Esophagus muscularis mucosa (tissue), 4 donors: ENCODE measurements at regions not wholly inside any gene's neighbourhood (a gene's known extent, or its start where the extent isn't known, plus 50 kb on each side); places are given as distances from the start of the nearest gene placed in this dataset.
"Not testable (repeated sequence)": the region's sequence is repeated elsewhere in the genome, so short reads cannot be mapped to it uniquely, and the experiment has no call there.

Experiments used
- DNase-seq: peaks from one replicate; pipeline ENCODE4 v3.0.0-alpha.2; 2017; ENCODE audit errors: extremely low spot score
- H3K27ac ChIP-seq, 4 donors: fragments of 200-600 bp; sonication (generic); replicated peaks in 1 of 4; 1 replicate in 3 of 4; 2 replicates in 1 of 4; pipeline ENCODE4 v1.5.1; 2016 to 2019; ENCODE audit warnings: mild to moderate bottlenecking in 1 of 4
- H3K27me3 ChIP-seq, 4 donors: fragments of 200-600 bp; sonication (generic); one replicate each; pipeline versions ENCODE4 v1.5.1 to v1.6.0; 2016 to 2019
- H3K36me3 ChIP-seq, 4 donors: fragments of 200-600 bp; sonication (generic); one replicate each; pipeline ENCODE4 v1.5.1; 2016 to 2019
- H3K4me1 ChIP-seq, 4 donors: fragments of 200-600 bp; sonication (generic); one replicate each; pipeline ENCODE4 v1.5.1; 2016 to 2019
- H3K4me3 ChIP-seq, 4 donors: fragments of 200-600 bp; sonication (generic); 1 replicate in 2 of 4; 2 replicates in 2 of 4; pipeline ENCODE4 v1.5.1; 2016 to 2019; ENCODE audit warnings: mild to moderate bottlenecking in 4 of 4, moderate library complexity in 1 of 4
- H3K9me3 ChIP-seq, 4 donors: fragments of 200-600 bp; sonication (generic); 1 replicate in 3 of 4; 2 replicates in 1 of 4; pipeline ENCODE4 v1.5.1; 2016 to 2019
- EP300 ChIP-seq: sonication (generic); formaldehyde crosslinking; IDR thresholded peaks from one replicate; pipeline ENCODE4 v1.6.1; 2017; ENCODE audit warnings: antibody characterized with exemption
- POLR2A ChIP-seq: fragments of 450-650 bp; IDR thresholded peaks from one replicate; pipeline ENCODE4 v1.6.1; 2017; ENCODE audit warnings: antibody characterized with exemption, moderate library complexity, mild to moderate bottlenecking, low read depth
- POLR2AphosphoS5 ChIP-seq, 2 donors: sonication (generic); formaldehyde crosslinking; IDR thresholded peaks; one replicate each; pipeline ENCODE4 v1.6.1; 2017; ENCODE audit warnings: antibody characterized with exemption in 2 of 2
- WGBS: methylation state at CpG from one replicate; pipeline ENCODE4 v1.1.5; 2018; 5-methylcytosine and 5-hydroxymethylcytosine counted together
- intact Hi-C: fragments of 100-400 bp; cut with DNase I; formaldehyde crosslinking; loops from one replicate; pipeline ENCODE4 v1.15.1; 2023
- TF ChIP-seq, protein P1 (sequence below), 3 experiments: fragments of 200-600 bp in 2 of 3; fragments of 450-650 bp in 1 of 3; sonication (generic) in 2 of 3; IDR thresholded peaks; one replicate each; pipeline ENCODE4 v1.5.1; 2017 to 2019; ENCODE audit warnings: antibody characterized with exemption in 3 of 3, mild to moderate bottlenecking in 2 of 3, moderate library complexity in 1 of 3

DNA sequence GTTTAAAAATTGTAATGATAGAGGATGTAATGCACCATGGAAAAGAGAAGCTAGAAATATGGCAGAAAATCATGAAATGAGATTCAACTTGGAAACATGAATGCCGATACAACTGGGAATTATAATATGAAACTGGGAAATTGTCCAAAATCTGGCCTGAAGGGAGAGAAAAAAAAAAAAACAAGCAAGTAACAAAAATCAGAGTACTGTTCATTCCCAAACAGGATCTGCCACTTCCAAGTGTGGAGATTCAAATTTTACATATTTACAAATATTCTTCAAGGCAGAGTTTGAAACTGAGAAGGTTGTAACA, 56.6 kb upstream of the MOCS2 start:
- WGBS = 46% methylated on average over 1 of the region's 1 CpG
- Histone ChIP-seq H3K4me1 (peaks cover 9 to 44% (median 35%) of the 10 kb centered on the region in 4 donors), H3K9me3 (no peaks in the 10 kb centered on the region), H3K4me3 (no peak overlapping the region), H3K27ac (peak overlapping the region in 1 of 4 donors; percentile 13), H3K27me3 (no peaks in the 10 kb centered on the region), H3K36me3 (no peaks in the 10 kb centered on the region)
- intact Hi-C loops = loop anchor here (5.0 kb wide), 1 partner anchor 1051 kb away; no protein-coding TSS in a partner anchor
- DNase-seq = no peak
- TF ChIP-seq, protein P1, sequence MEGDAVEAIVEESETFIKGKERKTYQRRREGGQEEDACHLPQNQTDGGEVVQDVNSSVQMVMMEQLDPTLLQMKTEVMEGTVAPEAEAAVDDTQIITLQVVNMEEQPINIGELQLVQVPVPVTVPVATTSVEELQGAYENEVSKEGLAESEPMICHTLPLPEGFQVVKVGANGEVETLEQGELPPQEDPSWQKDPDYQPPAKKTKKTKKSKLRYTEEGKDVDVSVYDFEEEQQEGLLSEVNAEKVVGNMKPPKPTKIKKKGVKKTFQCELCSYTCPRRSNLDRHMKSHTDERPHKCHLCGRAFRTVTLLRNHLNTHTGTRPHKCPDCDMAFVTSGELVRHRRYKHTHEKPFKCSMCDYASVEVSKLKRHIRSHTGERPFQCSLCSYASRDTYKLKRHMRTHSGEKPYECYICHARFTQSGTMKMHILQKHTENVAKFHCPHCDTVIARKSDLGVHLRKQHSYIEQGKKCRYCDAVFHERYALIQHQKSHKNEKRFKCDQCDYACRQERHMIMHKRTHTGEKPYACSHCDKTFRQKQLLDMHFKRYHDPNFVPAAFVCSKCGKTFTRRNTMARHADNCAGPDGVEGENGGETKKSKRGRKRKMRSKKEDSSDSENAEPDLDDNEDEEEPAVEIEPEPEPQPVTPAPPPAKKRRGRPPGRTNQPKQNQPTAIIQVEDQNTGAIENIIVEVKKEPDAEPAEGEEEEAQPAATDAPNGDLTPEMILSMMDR (IDR thresholded peaks at IDR 0.05) = no peak
- TF ChIP-seq POLR2AphosphoS5 (IDR thresholded peaks at IDR 0.05) = no peak
- no peak for TF ChIP-seq POLR2A
- TF ChIP-seq EP300 = no peak

DNA sequence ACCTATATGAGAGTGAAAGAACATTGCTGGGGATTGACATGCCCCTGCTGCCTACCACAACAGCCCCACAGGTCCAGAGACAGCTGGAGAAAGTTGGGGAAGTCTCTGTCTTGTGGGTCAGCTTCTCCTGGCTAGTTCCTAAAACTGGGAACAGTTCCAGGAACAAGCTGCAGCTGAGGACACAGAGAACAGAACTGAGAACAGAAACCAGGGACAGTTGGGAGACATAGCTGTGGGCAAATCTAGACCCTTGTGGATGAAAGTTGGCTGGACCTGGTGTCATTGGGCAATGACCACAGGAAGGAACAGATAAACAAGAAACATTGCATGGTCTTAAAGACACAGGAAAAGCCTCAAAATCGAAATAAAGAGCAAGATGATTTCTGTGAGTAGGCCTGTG, 58.3 kb upstream of the MOCS2 start:
- no peak for DNase-seq
- Histone ChIP-seq H3K4me3 (no peak overlapping the region), H3K27ac (peak overlapping the region; percentile 13 to 56 (median 34)), H3K9me3 (no peaks in the 10 kb centered on the region), H3K36me3 (no peaks in the 10 kb centered on the region), H3K4me1 (peaks cover 9 to 44% (median 35%) of the 10 kb centered on the region in 4 donors), H3K27me3 (no peaks in the 10 kb centered on the region)
- intact Hi-C loops = loop anchor here (5.0 kb wide), 1 partner anchor 1049 kb away; no protein-coding TSS in a partner anchor
- TF ChIP-seq, protein P1 (IDR thresholded peaks at IDR 0.05) = no peak
- TF ChIP-seq POLR2A (no peak), POLR2AphosphoS5 (IDR thresholded peaks at IDR 0.05) (peak; percentile 32 to 44), EP300 (no peak)
- 74% methylated on average over 1 of the region's 1 CpG for WGBS

DNA sequence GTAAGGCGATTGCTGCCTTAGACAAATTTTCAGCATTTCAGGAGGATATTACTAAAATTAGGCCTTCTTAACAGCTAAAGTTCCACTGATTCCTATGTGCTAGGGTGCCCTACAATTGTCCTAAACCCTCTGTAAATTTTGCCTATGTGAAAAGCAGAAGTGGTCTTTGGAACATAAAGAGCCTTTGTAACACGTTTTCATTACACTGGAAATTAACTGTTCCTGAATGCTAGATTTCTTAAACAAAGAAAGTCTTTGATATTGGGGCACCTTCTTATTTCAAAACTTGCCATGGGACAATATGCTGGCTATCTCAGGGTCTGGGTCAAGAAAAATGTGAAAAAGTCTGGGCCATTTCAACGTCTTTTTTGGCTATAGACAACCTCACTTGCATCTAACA, 60.4 kb upstream of the MOCS2 start:
- H3K27ac ChIP-seq = no peak overlapping the region
- peaks cover 6 to 39% (median 30%) of the 10 kb centered on the region in 4 donors for H3K4me1 ChIP-seq
- H3K9me3 ChIP-seq = no peaks in the 10 kb centered on the region
- WGBS = 60% methylated on average over 3 of the region's 3 CpGs
- no peak for DNase-seq
- TF ChIP-seq, protein P1 (IDR thresholded peaks at IDR 0.05) = no peak
- TF ChIP-seq POLR2A (no peak), EP300 (no peak), POLR2AphosphoS5 (IDR thresholded peaks at IDR 0.05) (no peak)
- no peaks in the 10 kb centered on the region for H3K36me3 ChIP-seq
- no peak overlapping the region for H3K4me3 ChIP-seq
- H3K27me3 ChIP-seq = no peaks in the 10 kb centered on the region
- intact Hi-C loops = loop anchor here (5.0 to 10.0 kb wide), 2 partner anchors 265 to 1047 kb away; no protein-coding TSS in a partner anchor

DNA sequence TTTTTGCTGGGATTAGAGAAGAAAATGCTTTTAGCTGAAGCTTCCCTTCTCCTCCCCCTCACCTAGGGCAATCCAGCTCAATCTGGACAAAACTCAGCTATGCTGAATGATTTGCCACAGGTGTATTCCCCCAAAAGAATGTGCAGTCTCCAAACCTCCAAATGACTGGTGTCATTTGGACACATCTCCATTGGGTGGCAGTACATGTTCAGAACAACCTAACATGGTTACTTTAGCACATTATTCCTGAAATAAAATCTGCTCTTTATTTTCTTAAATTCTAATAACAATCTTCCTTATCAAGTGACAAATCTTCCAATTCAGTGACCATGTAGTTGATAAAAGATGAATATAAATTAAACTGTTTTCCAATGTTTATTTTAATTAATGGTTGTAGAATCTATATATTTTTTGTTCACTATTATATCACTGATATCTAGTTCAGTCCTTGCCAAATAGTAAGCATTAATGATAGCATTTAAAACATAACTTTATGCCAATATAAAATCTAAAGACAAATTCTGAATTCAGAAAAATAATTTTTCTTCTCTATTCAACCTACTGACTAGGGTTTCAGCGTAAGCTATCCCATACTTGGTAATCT, 61.3 kb upstream of the MOCS2 start:
- no peaks in the 10 kb centered on the region for H3K36me3 ChIP-seq
- H3K4me3 ChIP-seq = no peak overlapping the region
- H3K4me1 ChIP-seq = peaks cover 4 to 31% (median 28%) of the 10 kb centered on the region in 4 donors
- H3K9me3 ChIP-seq = no peaks in the 10 kb centered on the region
- 97% methylated on average over 1 of the region's 1 CpG for WGBS
- no peak for DNase-seq
- H3K27ac ChIP-seq = no peak overlapping the region
- H3K27me3 ChIP-seq = no peaks in the 10 kb centered on the region
- TF ChIP-seq POLR2A (no peak), POLR2AphosphoS5 (IDR thresholded peaks at IDR 0.05) (no peak), EP300 (no peak)
- TF ChIP-seq, protein P1 (IDR thresholded peaks at IDR 0.05) = peak; percentile 54 to 66 (median 59)
- intact Hi-C loops = loop anchor here (10.0 kb wide), 1 partner anchor 264 kb away; no protein-coding TSS in a partner anchor

DNA sequence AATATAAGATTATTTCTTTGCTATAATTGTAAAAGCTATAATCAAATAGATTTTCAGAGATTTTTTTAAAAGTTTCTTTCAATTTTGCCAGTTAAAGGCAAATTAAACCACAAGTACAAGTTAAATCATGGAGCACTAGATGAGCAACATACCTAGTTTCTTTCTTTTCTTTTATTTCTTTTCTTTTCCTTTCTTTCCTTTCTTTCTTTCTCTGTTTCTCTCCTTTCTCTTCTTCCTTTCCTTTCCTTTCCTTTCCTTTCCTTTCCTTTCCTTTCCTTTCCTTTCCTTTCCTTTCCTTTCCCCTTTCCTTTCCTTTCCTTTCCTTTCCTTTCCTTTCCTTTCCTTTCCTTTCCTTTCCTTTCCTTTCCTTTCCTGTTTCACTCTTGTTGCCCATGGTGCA, 62.5 kb upstream of the MOCS2 start:
- not testable (repeated sequence) for DNase-seq, H3K4me3 ChIP-seq, H3K36me3 ChIP-seq, H3K27ac ChIP-seq, H3K9me3 ChIP-seq, H3K27me3 ChIP-seq
- H3K4me1 ChIP-seq = peaks cover 4 to 21% (median 18%) of the 10 kb centered on the region in 4 donors
- intact Hi-C loops = loop anchor here (10.0 kb wide), 1 partner anchor 263 kb away; no protein-coding TSS in a partner anchor
